GM12878 (cell line): ENCODE measurements at regions not wholly inside any gene's neighbourhood (a gene's known extent, or its start where the extent isn't known, plus 50 kb on each side); places are given as distances from the start of the nearest gene placed in this dataset.

Source experiments
- ATAC-seq: fragments of 200-7000 bp; cut with Tn5 transposase; 3 replicates; pipeline ENCODE4 v1.9.1; 2020; ENCODE audit warnings: mild to moderate bottlenecking, moderate library complexity
- BruUV-seq: library from RNA; stranded (reverse); fragments of 400-500 nt; replicated peaks from 2 replicates; lab custom pipeline; 2021; lab: Mats Ljungman, UMichigan
- CTCF ChIA-PET: fragments of 300-600 bp; sonication (Branson Sonifier 250); formaldehyde crosslinking; extraction: SDS; loops from one replicate; lab custom pipeline; 2021; ENCODE audit warnings: inconsistent platforms; lab: Yijun Ruan, JAX
- POLR2A ChIA-PET: fragments of 350-600 bp; formaldehyde crosslinking; extraction: SDS; loops from one replicate; lab custom pipeline; 2021; ENCODE audit warnings: inconsistent platforms; lab: Charles Lee
- RAD21 ChIA-PET: fragments of 300-600 bp; sonication (Branson Sonifier 250); formaldehyde crosslinking; loops from one replicate; lab custom pipeline; 2023; ENCODE audit warnings: antibody characterized with exemption; ENCODE audit not compliant: unreplicated experiment; lab: Charles Lee
- SMC1A ChIA-PET: fragments of 300-600 bp; sonication (Branson Sonifier 250); formaldehyde crosslinking; loops from one replicate; lab custom pipeline; 2023; ENCODE audit not compliant: unreplicated experiment, uncharacterized antibody; lab: Charles Lee
- DNase-seq: peaks from one replicate; pipeline ENCODE4 v3.0.0-alpha.2; 2011; ENCODE audit warnings: low read depth, low spot score
- FAIRE-seq: peaks from 3 replicates; lab custom pipeline; 2011; peaks lifted over from hg19 to GRCh38; lab: Jason Lieb, UNC
- H2AFZ ChIP-seq: 2 replicates; pipeline ENCODE4 v1.6.0; 2011; ENCODE audit warnings: low read depth, low read length, control low read depth; ENCODE audit not compliant: control insufficient read depth
- H3K27ac ChIP-seq: 2 replicates; pipeline ENCODE4 v1.5.1; 2011; ENCODE audit warnings: control low read depth; ENCODE audit not compliant: control insufficient read depth, insufficient read depth
- H3K27me3 ChIP-seq, 2 experiments: replicated peaks in 1 of 2; 2 replicates each; pipeline versions ENCODE4 v1.6.0 to v1.6.1; 2011; ENCODE audit warnings: low read length in 1 of 2; ENCODE audit not compliant: control insufficient read depth in 2 of 2, insufficient read depth in 2 of 2
- H3K36me3 ChIP-seq, 2 experiments: 2 replicates each; pipeline ENCODE4 v1.5.1; 2011; ENCODE audit warnings: low read length in 1 of 2; ENCODE audit not compliant: control insufficient read depth in 2 of 2, insufficient read depth in 2 of 2
- H3K4me1 ChIP-seq: 2 replicates; pipeline ENCODE4 v1.6.1; 2011; ENCODE audit warnings: mild to moderate bottlenecking, low read length, moderate library complexity, mixed read lengths; ENCODE audit not compliant: control insufficient read depth, insufficient read depth
- H3K4me2 ChIP-seq: 2 replicates; pipeline ENCODE4 v1.6.0; 2011; ENCODE audit warnings: control low read depth; ENCODE audit not compliant: control insufficient read depth, insufficient read depth
- H3K4me3 ChIP-seq: fragments of 200-600 bp; sonication (generic); 2 replicates; pipeline ENCODE4 v1.5.1; 2016
- H3K79me2 ChIP-seq: 2 replicates; pipeline ENCODE4 v1.6.0; 2011; ENCODE audit warnings: low read length; ENCODE audit not compliant: control insufficient read depth, insufficient read depth
- H3K9ac ChIP-seq: 2 replicates; pipeline ENCODE4 v1.8.0; 2011; ENCODE audit warnings: low read length, control low read depth, mixed read lengths; ENCODE audit not compliant: control insufficient read depth, insufficient read depth
- H3K9me3 ChIP-seq: replicated peaks from 3 replicates; pipeline ENCODE4 v1.5.1; 2011; ENCODE audit warnings: mild to moderate bottlenecking, low read length; ENCODE audit not compliant: control insufficient read depth, insufficient read depth
- H4K20me1 ChIP-seq: 2 replicates; pipeline ENCODE4 v1.6.0; 2011; ENCODE audit not compliant: control insufficient read depth, insufficient read depth
- ATF7 ChIP-seq: fragments of 450-650 bp; IDR thresholded peaks from 2 replicates; pipeline ENCODE4 v1.6.1; 2016; ENCODE audit warnings: low read depth, mild to moderate bottlenecking
- GATAD2B ChIP-seq: fragments of 450-650 bp; conservative IDR thresholded peaks from 2 replicates; pipeline ENCODE4 v1.6.1; 2017; ENCODE audit warnings: low read depth, mild to moderate bottlenecking, moderate library complexity
- IKZF1 ChIP-seq: fragments of 450-650 bp; conservative IDR thresholded peaks from 2 replicates; pipeline ENCODE4 v1.6.1; 2017; ENCODE audit warnings: antibody characterized with exemption, mild to moderate bottlenecking
- JUNB ChIP-seq: IDR thresholded peaks from 2 replicates; pipeline ENCODE4 v1.6.1; 2016; ENCODE audit warnings: antibody characterized with exemption, mild to moderate bottlenecking
- MTA2 ChIP-seq: fragments of 450-650 bp; IDR thresholded peaks from 2 replicates; pipeline ENCODE4 v1.6.1; 2016; ENCODE audit warnings: low read depth, mild to moderate bottlenecking, moderate library complexity
- NBN ChIP-seq: fragments of 450-650 bp; IDR thresholded peaks from 2 replicates; pipeline ENCODE4 v1.6.1; 2016
- ZZZ3 ChIP-seq: IDR thresholded peaks from 2 replicates; pipeline ENCODE4 v1.6.1; 2011; ENCODE audit warnings: low read depth; ENCODE audit not compliant: control insufficient read depth, insufficient read length
- in situ Hi-C: fragments of 300-500 bp; cut with MboI; formaldehyde crosslinking; loops from 9 replicates; pipeline ENCODE4 v1.14.3; 2018; ENCODE audit warnings: mixed read lengths
- intact Hi-C: fragments of 100-400 bp; cut with micrococcal nuclease; formaldehyde crosslinking; loops from one replicate; pipeline ENCODE4 v1.14.2; 2022; ENCODE audit not compliant: unreplicated experiment
- TF ChIP-seq, protein P1 (sequence below): IDR thresholded peaks from 2 replicates; pipeline ENCODE4 v1.6.1; 2012; ENCODE audit warnings: low read depth, low read length, improper control_type of control experiment

DNA sequence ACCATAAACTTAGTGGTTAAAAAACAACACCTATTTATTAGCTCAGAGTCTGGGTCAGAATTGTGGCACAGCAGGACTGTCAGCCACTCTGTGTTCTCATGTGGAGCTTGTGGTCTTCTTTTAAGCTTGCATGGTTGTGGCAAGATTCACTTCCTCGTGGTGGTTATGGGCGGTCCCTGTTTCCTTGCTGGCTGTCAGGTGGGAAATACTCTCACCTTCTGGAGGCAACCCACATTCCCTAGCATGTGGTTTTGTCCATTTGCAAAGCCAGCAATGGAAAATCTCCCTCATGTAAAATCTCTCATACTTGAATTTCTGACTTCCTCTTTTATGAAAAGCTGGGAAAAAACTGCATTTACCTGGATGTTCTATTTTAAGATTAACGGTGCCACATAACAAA lies 229.8 kb downstream of the ALX1 start (continued):
- TF ChIP-seq JUNB (no peak), GATAD2B (0 out of 2 replicates have a peak, but pooled peaks have one; percentile 42), IKZF1 (peak; percentile 85), NBN (0 out of 2 replicates have a peak, but pooled peaks have one; percentile 35)
- TF ChIP-seq, all 136 proteins: peak for 15

DNA sequence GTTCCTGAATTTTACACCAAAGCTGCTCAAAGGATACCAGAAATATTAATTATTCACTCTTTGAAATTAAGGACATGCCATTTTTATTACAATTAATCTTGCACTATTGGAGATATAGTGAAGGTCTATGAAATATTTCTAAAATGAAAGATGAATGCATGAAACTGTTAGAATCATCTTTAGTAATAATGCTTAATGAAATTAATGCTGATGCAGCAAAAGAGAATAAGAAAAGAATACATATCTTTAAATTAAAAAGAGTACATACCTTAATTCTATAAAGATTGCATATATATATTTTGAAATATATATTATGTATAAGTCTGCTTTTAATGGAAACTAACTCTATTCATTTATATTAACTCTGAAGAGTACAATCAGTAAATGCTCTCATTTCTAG lies 236.0 kb downstream of the ALX1 start:
- TF ChIP-seq ATF7 (no peak), ZZZ3 (no peak), MTA2 (no peak)
- TF ChIP-seq, protein P1, sequence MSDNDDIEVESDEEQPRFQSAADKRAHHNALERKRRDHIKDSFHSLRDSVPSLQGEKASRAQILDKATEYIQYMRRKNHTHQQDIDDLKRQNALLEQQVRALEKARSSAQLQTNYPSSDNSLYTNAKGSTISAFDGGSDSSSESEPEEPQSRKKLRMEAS: no peak
- CTCF ChIA-PET: no interaction called here
- Histone ChIP-seq H3K36me3 (no peaks in the 10 kb centered on the region), H3K9ac (no peak overlapping the region), H3K27me3 (no peaks in the 10 kb centered on the region), H3K27ac (no peak overlapping the region), H2AFZ (no peak overlapping the region), H4K20me1 (no peaks in the 10 kb centered on the region), H3K4me1 (no peaks in the 10 kb centered on the region), H3K9me3 (no peaks in the 10 kb centered on the region), H3K79me2 (no peaks in the 10 kb centered on the region), H3K4me3 (no peak overlapping the region), H3K4me2 (no peak overlapping the region)
- BruUV-seq: no TSS peak
- in situ Hi-C loops: no loop called here
- ATAC-seq: no peak
- SMC1A ChIA-PET: no interaction called here
- RAD21 ChIA-PET: no interaction called here
- DNase-seq: no peak
- POLR2A ChIA-PET: no interaction called here
- no peak for FAIRE-seq
- intact Hi-C loops: no loop called here
